Adrenal gland (tissue), 5 donors: ENCODE measurements at regions not wholly inside any gene's neighbourhood (a gene's known extent, or its start where the extent isn't known, plus 50 kb on each side); places are given as distances from the start of the nearest gene placed in this dataset.

Experiments
- POLR2A ChIP-seq, 2 donors: fragments of 450-650 bp; IDR thresholded peaks; one replicate each; pipeline ENCODE4 v1.6.1; 2017; ENCODE audit warnings: antibody characterized with exemption in 2 of 2, mild to moderate bottlenecking in 2 of 2, moderate library complexity in 1 of 2
- TF ChIP-seq, protein P1 (sequence below), 6 experiments: fragments of 450-650 bp in 4 of 6; fragments of 200-600 bp in 2 of 6; sonication (generic) in 1 of 6; IDR thresholded peaks; 1 replicate in 5 of 6; 2 replicates in 1 of 6; pipeline versions ENCODE4 v1.5.1 to v1.8.0; 2016 to 2021; ENCODE audit warnings: antibody characterized with exemption in 6 of 6, mild to moderate bottlenecking in 2 of 6, moderate library complexity in 1 of 6
- donor health status: DM: no; HTN: no; CAD: no.

DNA sequence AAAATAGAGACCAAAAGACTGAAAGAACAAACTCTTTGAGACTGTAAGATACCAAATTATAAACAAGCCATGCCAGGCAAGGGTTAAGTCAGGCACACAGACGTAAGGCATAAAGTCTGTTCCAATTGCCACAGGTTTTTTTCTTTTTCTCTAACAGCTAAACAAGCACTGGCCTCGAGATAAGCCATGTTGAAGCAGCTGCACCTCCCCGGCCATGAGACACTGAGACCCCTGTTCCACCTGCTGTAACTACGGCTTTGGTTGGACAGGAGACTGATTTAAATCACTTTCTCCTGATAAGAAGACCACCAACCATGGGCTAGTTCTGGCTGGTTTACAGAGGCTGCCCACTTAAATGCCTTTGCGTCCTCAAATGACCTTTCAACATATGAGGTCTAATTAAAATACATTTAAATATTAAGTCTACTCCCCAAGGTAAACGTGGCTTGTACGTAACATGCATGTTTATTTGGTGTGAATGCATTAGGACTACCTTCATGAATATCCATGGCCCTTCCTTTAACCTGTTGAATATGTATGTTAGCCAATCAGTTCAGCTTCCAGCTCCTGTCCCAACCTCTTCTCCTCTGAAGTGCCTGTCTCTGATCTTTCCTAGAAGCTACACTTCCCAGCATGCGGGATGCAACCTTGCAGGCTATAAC lies 117.2 kb downstream of the CMPK2 start:
- TF ChIP-seq, protein P1, sequence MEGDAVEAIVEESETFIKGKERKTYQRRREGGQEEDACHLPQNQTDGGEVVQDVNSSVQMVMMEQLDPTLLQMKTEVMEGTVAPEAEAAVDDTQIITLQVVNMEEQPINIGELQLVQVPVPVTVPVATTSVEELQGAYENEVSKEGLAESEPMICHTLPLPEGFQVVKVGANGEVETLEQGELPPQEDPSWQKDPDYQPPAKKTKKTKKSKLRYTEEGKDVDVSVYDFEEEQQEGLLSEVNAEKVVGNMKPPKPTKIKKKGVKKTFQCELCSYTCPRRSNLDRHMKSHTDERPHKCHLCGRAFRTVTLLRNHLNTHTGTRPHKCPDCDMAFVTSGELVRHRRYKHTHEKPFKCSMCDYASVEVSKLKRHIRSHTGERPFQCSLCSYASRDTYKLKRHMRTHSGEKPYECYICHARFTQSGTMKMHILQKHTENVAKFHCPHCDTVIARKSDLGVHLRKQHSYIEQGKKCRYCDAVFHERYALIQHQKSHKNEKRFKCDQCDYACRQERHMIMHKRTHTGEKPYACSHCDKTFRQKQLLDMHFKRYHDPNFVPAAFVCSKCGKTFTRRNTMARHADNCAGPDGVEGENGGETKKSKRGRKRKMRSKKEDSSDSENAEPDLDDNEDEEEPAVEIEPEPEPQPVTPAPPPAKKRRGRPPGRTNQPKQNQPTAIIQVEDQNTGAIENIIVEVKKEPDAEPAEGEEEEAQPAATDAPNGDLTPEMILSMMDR (IDR thresholded peaks at IDR 0.05), result no peak
- TF ChIP-seq POLR2A (IDR thresholded peaks at IDR 0.05), result no peak
